ENCODE measurements at regions not wholly inside any gene's neighbourhood (a gene's known extent, or its start where the extent isn't known, plus 50 kb on each side); places are given as distances from the start of the nearest gene placed in this dataset.

DNA sequence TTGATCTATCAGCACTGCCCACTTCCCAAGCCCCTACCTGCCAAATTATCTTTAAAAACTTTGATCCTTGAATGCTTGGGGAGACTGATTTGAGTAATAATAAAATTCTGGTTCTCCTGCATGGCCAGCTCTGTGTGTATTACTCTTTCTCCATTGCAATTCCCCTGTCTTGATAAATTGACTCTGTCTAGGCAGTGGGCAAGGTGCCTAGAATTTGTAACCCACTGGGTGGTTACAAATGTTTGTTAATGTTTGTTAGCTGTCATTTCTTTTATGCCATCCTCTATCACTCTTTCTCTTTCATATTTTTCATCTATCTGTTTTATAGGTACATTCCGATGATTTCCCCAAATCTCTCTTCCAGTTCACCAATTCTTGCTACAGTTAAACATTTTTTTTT is 694.1 kb downstream of the TYW1 start:
- Histone ChIP-seq H3K27ac (no peak overlapping the region), H3K9me3 (no peaks in the 10 kb centered on the region), H3K4me3 (no peak overlapping the region), H3K27me3 (ENCODE audit: low read depth) (no peaks in the 10 kb centered on the region), H3K36me3 (no peaks in the 10 kb centered on the region), H3K4me1 (no peaks in the 10 kb centered on the region)
- intact Hi-C loops (cut with DNase I): no loop called here
- no peak for ATAC-seq
- TF ChIP-seq CTCF (IDR thresholded peaks at IDR 0.05): no peak
- no peak for DNase-seq

- ATAC-seq (no peak), DNase-seq (no peak)
- intact Hi-C loops (cut with DNase I): no loop called here
- TF ChIP-seq CTCF (IDR thresholded peaks at IDR 0.05): no peak
- Histone ChIP-seq H3K27ac (no peak overlapping the region), H3K4me3 (no peak overlapping the region), H3K27me3 (ENCODE audit: low read depth) (peaks cover 6% of the 10 kb centered on the region), H3K36me3 (no peaks in the 10 kb centered on the region), H3K9me3 (no peaks in the 10 kb centered on the region), H3K4me1 (no peaks in the 10 kb centered on the region)
Observed at GRCh38 chr7:67692425-67692824, 695.8 kb downstream of the TYW1 start.

DNA sequence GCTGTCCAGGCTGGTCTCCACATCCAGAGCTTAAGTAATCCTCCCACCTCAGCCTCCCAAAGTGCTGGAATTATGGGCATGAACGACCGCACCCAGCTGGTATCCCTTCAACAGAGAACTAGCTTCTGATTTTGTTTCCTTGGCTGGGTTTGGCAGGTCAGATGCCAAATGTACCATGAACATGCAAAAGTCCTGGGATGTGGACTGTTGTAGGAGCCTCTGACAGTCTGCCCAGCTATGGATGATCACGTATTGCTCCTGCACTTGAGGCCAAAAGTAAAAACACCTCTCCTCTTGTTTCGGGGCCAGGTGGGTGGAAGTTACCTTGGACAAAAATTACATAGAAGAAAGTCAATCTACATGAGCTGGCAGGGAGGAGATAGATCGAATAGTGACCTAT is 699.5 kb downstream of the TYW1 start:
- no peak for ATAC-seq

GRCh38 chr7:67696878-67697277 is 700.2 kb downstream of the TYW1 start:
- no peak overlapping the region for H3K27ac ChIP-seq
- H3K36me3 ChIP-seq: no peaks in the 10 kb centered on the region
- H3K9me3 ChIP-seq: no peaks in the 10 kb centered on the region
- intact Hi-C loops (cut with DNase I): no loop called here
- peaks cover 6% of the 10 kb centered on the region for H3K27me3 ChIP-seq (ENCODE audit: low read depth)
- TF ChIP-seq CTCF (IDR thresholded peaks at IDR 0.05): no peak
- ATAC-seq (no peak), DNase-seq (no peak)
- no peak overlapping the region for H3K4me3 ChIP-seq
- no peaks in the 10 kb centered on the region for H3K4me1 ChIP-seq

More for the DNA sequence above, 699.5 kb downstream of the TYW1 start:
- intact Hi-C loops (cut with DNase I): no loop called here
- Histone ChIP-seq H3K27me3 (ENCODE audit: low read depth) (peaks cover 6% of the 10 kb centered on the region), H3K4me3 (no peak overlapping the region), H3K36me3 (no peaks in the 10 kb centered on the region), H3K4me1 (no peaks in the 10 kb centered on the region), H3K27ac (no peak overlapping the region), H3K9me3 (no peaks in the 10 kb centered on the region)
- DNase-seq: no peak
- no peak for TF ChIP-seq CTCF (IDR thresholded peaks at IDR 0.05)

- no peaks in the 10 kb centered on the region for H3K4me1 ChIP-seq
- ATAC-seq (no peak), DNase-seq (no peak)
- no peaks in the 10 kb centered on the region for H3K36me3 ChIP-seq
- TF ChIP-seq CTCF (IDR thresholded peaks at IDR 0.05): no peak
- no peak overlapping the region for H3K4me3 ChIP-seq
- no peak overlapping the region for H3K27ac ChIP-seq
- intact Hi-C loops (cut with DNase I): no loop called here
- H3K27me3 ChIP-seq (ENCODE audit: low read depth): peaks cover 6% of the 10 kb centered on the region
- H3K9me3 ChIP-seq: peaks cover 2% of the 10 kb centered on the region
Observed at GRCh38 chr7:67698354-67698753, 701.7 kb downstream of the TYW1 start.

GRCh38 chr7:67705850-67706249 is 709.2 kb downstream of the TYW1 start:
- Histone ChIP-seq H3K4me3 (no peak overlapping the region), H3K36me3 (no peaks in the 10 kb centered on the region), H3K9me3 (peaks cover 2% of the 10 kb centered on the region), H3K27me3 (ENCODE audit: low read depth) (no peaks in the 10 kb centered on the region), H3K27ac (no peak overlapping the region), H3K4me1 (no peaks in the 10 kb centered on the region)
- DNase-seq: no peak
- ATAC-seq: no peak
- intact Hi-C loops (cut with DNase I): no loop called here
- no peak for TF ChIP-seq CTCF (IDR thresholded peaks at IDR 0.05)

Data from lower lobe of right lung (tissue), 2 donors.